Osteoblast (primary cell): ENCODE measurements at regions not wholly inside any gene's neighbourhood (a gene's known extent, or its start where the extent isn't known, plus 50 kb on each side); places are given as distances from the start of the nearest gene placed in this dataset.
"Not testable (repeated sequence)": the region's sequence is repeated elsewhere in the genome, so short reads cannot be mapped to it uniquely, and the experiment has no call there.

Experiments used
- DNase-seq: peaks from one replicate; pipeline ENCODE4 v3.0.0; 2011; ENCODE audit warnings: low spot score, mixed read lengths; ENCODE audit not compliant: insufficient read length; ENCODE audit errors: missing footprints
- H2AFZ ChIP-seq: 2 replicates; pipeline ENCODE4 v1.6.0; 2011; ENCODE audit warnings: mild to moderate bottlenecking, low read length
- H3K27ac ChIP-seq: 2 replicates; pipeline ENCODE4 v1.5.1; 2011; ENCODE audit warnings: mild to moderate bottlenecking, low read depth, low read length, moderate library complexity
- H3K27me3 ChIP-seq: 2 replicates; pipeline ENCODE4 v1.6.0; 2012; ENCODE audit warnings: mild to moderate bottlenecking, control low read depth, inconsistent platforms, low read length, moderate library complexity; ENCODE audit not compliant: insufficient read depth
- H3K36me3 ChIP-seq: 2 replicates; pipeline ENCODE4 v1.5.1; 2011; ENCODE audit warnings: mild to moderate bottlenecking, low read length, control low read depth, moderate library complexity; ENCODE audit not compliant: insufficient read depth
- H3K4me1 ChIP-seq: 2 replicates; pipeline ENCODE4 v1.5.1; 2011; ENCODE audit warnings: mild to moderate bottlenecking, low read length, control low read depth, moderate library complexity; ENCODE audit not compliant: insufficient read depth
- H3K4me2 ChIP-seq: 2 replicates; pipeline ENCODE4 v1.6.0; 2011; ENCODE audit warnings: mild to moderate bottlenecking, low read length; ENCODE audit not compliant: insufficient read depth
- H3K4me3 ChIP-seq: fragments of 200-600 bp; sonication (generic); 3 replicates; pipeline ENCODE4 v1.5.1; 2012; ENCODE audit warnings: mild to moderate bottlenecking, low read length, inconsistent platforms; ENCODE audit not compliant: insufficient read depth
- H3K79me2 ChIP-seq: 2 replicates; pipeline ENCODE4 v1.6.0; 2012; ENCODE audit warnings: mild to moderate bottlenecking, low read length, control low read depth, inconsistent platforms; ENCODE audit not compliant: insufficient read depth
- H3K9me3 ChIP-seq: 2 replicates; pipeline ENCODE4 v1.5.1; 2011; ENCODE audit warnings: low read depth, low read length, control low read depth
- H4K20me1 ChIP-seq: 2 replicates; pipeline ENCODE4 v1.6.0; 2012; ENCODE audit warnings: mild to moderate bottlenecking, low read length, control low read depth; ENCODE audit not compliant: insufficient read depth
- TF ChIP-seq, protein P1 (sequence below): IDR thresholded peaks from 2 replicates; pipeline ENCODE4 v1.5.1; 2011; ENCODE audit warnings: mild to moderate bottlenecking, low read depth, low read length, moderate library complexity; ENCODE audit errors: extremely low read depth

DNA sequence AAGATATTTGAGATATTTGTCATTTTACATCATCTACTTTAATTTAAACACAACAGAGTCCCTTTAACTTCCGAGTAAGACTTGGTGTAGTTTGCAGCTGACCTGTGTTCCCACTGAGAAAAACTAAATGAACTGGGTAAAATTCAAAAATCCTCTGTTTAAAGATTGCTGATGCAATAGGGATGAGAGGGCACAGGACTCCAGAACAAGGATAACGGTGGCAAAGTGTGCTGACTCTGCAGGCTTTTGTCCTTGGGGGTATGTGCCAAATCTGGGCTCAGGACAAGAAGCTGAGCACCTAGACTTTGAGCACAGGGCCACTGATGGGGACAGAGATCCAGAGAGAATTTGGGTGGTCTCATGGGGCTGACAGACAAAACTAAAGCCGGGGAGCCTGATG, 156.8 kb downstream of the CCDC71L start:
- H3K79me2 ChIP-seq, result no peaks in the 10 kb centered on the region
- no peaks in the 10 kb centered on the region for H3K9me3 ChIP-seq
- DNase-seq, result no peak
- no peak overlapping the region for H3K4me2 ChIP-seq
- no peak overlapping the region for H3K27ac ChIP-seq
- TF ChIP-seq, protein P1, sequence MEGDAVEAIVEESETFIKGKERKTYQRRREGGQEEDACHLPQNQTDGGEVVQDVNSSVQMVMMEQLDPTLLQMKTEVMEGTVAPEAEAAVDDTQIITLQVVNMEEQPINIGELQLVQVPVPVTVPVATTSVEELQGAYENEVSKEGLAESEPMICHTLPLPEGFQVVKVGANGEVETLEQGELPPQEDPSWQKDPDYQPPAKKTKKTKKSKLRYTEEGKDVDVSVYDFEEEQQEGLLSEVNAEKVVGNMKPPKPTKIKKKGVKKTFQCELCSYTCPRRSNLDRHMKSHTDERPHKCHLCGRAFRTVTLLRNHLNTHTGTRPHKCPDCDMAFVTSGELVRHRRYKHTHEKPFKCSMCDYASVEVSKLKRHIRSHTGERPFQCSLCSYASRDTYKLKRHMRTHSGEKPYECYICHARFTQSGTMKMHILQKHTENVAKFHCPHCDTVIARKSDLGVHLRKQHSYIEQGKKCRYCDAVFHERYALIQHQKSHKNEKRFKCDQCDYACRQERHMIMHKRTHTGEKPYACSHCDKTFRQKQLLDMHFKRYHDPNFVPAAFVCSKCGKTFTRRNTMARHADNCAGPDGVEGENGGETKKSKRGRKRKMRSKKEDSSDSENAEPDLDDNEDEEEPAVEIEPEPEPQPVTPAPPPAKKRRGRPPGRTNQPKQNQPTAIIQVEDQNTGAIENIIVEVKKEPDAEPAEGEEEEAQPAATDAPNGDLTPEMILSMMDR, result no peak
- no peaks in the 10 kb centered on the region for H3K36me3 ChIP-seq
- H3K4me1 ChIP-seq, result no peaks in the 10 kb centered on the region
- H3K27me3 ChIP-seq, result no peaks in the 10 kb centered on the region
- no peak overlapping the region for H2AFZ ChIP-seq
- H3K4me3 ChIP-seq, result no peak overlapping the region
- H4K20me1 ChIP-seq, result no peaks in the 10 kb centered on the region

DNA sequence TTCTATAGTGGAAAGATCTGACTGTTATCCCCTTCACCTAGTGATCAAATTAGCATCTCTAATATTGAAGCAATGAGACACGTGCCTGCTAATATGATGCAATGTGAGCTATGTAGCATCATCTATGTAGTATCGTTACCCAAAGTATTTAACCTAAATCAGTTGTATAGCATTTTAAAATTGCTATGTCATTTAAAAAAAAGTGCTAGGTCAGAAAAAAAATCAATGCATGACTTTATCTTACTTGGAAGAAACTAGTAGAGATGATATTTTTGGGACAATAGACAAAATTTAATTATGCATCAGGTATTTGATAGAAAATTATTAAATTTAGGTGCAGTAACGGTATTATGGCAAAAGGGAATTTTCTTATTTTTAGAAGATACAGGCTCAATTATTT, 157.3 kb downstream of the CCDC71L start:
- H3K36me3 ChIP-seq, result no peaks in the 10 kb centered on the region
- H3K27ac ChIP-seq, result no peak overlapping the region
- H3K9me3 ChIP-seq, result no peaks in the 10 kb centered on the region
- no peak for DNase-seq
- TF ChIP-seq, protein P1, result no peak
- no peaks in the 10 kb centered on the region for H4K20me1 ChIP-seq
- no peak overlapping the region for H3K4me2 ChIP-seq
- no peaks in the 10 kb centered on the region for H3K79me2 ChIP-seq
- no peaks in the 10 kb centered on the region for H3K27me3 ChIP-seq
- no peaks in the 10 kb centered on the region for H3K4me1 ChIP-seq
- no peak overlapping the region for H3K4me3 ChIP-seq
- H2AFZ ChIP-seq, result no peak overlapping the region

DNA sequence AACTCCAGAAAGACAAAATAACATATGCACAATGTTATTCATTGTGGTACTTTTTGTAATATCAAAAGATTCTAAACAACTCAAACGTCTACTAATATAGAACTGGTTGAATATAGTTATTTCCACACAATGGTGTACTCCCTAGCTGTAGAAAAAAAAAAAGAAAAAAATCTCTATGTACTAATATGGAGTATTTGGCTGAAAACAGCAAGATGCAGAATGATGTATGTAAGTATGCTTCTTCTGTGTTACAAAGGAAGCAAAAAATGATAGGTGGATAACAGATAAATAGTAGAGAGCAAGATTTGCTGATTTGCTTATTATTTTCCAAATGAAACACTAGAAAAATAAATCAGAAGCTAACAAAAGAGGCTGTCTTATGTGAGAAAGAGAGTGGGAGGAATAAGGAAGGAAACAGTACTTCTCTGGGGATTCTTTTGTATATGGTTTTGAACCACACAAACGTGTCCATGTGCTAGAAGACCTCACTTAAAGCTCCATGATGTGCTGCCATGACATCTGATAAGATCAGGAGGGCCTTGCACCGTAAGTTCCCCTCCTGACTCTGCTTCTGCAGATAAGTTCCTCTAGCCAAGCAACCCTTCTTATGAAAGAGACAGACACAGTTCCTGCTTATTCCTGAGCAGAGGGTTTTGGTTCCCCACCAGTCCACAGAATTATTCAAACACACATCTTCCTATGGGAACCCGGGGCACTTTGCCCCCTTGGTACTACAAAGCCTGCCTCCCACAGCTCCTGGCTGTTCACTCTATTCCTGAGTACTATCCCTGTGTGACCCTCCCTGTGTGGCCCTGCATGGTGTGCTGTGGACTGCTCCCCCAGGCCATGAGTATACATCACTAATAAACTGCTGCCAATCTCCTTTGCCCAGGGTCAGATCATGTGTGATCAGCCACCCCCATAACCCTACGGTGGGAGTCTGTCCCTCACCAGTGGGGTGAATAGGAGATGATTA, 159.1 kb downstream of the CCDC71L start:
- Histone ChIP-seq H4K20me1 (no peaks in the 10 kb centered on the region), H3K27me3 (no peaks in the 10 kb centered on the region), H3K27ac (no peak overlapping the region), H3K4me1 (no peaks in the 10 kb centered on the region), H3K9me3 (no peaks in the 10 kb centered on the region), H3K4me2 (no peak overlapping the region), H3K79me2 (no peaks in the 10 kb centered on the region), H2AFZ (no peak overlapping the region), H3K36me3 (no peaks in the 10 kb centered on the region), H3K4me3 (no peak overlapping the region)
- DNase-seq, result no peak
- TF ChIP-seq, protein P1, result no peak

DNA sequence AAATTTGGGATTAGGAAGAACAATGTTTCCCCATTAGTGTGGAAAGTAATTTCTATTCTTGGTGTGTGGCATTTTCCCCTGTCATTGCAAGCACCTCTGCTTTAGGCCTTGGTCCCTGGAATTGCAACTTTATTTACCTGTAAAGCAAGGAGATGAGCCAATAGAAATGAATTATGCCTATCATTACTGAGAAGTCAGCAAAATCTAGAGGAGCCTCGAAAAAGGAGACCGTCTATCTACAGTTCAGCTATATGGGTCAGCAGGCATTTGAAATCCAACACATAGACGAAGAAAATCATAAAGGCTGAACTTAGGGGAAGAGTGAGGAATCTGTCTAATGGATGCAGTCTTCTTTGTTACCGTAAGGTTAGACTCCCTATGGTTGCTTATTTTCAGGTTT, 161.1 kb downstream of the CCDC71L start:
- no peak overlapping the region for H3K4me3 ChIP-seq
- TF ChIP-seq, protein P1, result no peak
- no peaks in the 10 kb centered on the region for H3K36me3 ChIP-seq
- no peak overlapping the region for H3K4me2 ChIP-seq
- no peak for DNase-seq
- no peak overlapping the region for H2AFZ ChIP-seq
- no peaks in the 10 kb centered on the region for H3K27me3 ChIP-seq
- no peaks in the 10 kb centered on the region for H3K79me2 ChIP-seq
- no peaks in the 10 kb centered on the region for H4K20me1 ChIP-seq
- no peaks in the 10 kb centered on the region for H3K4me1 ChIP-seq
- H3K9me3 ChIP-seq, result no peaks in the 10 kb centered on the region
- no peak overlapping the region for H3K27ac ChIP-seq

DNA sequence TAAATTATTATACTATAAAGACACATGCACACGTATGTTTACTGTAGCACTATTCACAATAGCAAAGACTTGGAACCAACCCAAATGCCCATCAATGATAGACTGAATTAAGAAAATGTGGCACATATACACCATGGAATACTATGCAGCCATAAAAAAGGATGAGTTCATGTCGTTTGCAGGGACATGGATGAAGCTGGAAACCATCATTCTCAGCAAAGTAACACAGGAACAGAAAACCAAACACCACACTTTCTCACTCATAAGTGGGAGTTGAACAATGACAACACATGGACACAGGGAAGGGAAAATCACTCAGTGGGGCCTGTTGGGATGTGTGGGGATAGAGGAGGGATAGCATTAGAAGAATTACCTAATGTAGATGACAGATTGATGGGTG, 163.0 kb downstream of the CCDC71L start:
- H3K9me3 ChIP-seq, H3K4me2 ChIP-seq, H3K27ac ChIP-seq, H4K20me1 ChIP-seq, DNase-seq, H3K4me1 ChIP-seq, H3K27me3 ChIP-seq, H2AFZ ChIP-seq, H3K4me3 ChIP-seq, H3K79me2 ChIP-seq, H3K36me3 ChIP-seq: not testable (repeated sequence)
